ENCODE measurements at regions not wholly inside any gene's neighbourhood (a gene's known extent, or its start where the extent isn't known, plus 50 kb on each side); places are given as distances from the start of the nearest gene placed in this dataset.
"Not testable (repeated sequence)": the region's sequence is repeated elsewhere in the genome, so short reads cannot be mapped to it uniquely, and the experiment has no call there.

DNA sequence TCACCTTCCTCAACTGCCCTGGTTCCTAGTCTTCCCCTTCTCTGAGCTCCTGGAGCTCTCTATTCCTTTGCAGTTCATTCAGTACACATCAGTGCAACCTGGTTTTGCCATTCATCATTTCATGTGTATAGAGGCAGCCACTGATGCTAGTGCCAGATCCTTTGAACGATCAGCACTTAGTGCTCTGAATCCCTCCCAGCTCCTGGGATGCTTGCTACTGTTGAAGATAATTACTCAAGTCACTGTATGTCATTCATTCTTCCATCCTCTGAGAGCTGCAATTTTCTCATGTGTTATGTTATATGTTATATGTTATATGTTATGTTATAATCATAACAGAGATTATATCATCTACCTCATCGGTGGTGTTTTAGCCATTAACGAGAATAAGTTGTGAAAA, 98.5 kb upstream of the UXS1 start:
- DNase-seq (ENCODE audit: low read depth in 2 of 2) = no peak

DNA sequence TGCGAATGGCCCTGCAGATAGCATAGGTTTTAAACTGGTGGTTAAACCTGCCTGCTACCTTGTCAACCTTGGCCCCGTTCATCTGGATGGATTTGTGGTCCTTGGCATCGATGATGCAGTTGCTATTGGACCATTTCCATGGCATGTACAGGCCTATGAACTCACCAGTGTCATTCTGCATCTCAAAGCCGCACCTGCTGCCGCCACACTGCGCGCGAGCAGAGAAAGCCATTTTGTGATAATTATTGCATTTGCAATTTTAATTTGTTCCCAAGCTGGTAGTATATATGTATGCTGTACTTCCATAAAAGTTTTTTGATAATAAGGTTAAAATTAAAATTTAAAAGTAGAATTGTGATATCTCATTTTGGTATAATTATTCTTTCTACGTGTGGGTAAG, 94.8 kb upstream of the UXS1 start:
- DNase-seq (ENCODE audit: low read depth in 2 of 2) = no peak

GRCh38 chr2:106285237-106285829, 91.2 kb upstream of the UXS1 start:
- DNase-seq (ENCODE audit: low read depth in 2 of 2) = no peak

- no peak for DNase-seq (ENCODE audit: low read depth in 2 of 2)
Observed at GRCh38 chr2:106284691-106285202, 90.6 kb upstream of the UXS1 start.

DNA sequence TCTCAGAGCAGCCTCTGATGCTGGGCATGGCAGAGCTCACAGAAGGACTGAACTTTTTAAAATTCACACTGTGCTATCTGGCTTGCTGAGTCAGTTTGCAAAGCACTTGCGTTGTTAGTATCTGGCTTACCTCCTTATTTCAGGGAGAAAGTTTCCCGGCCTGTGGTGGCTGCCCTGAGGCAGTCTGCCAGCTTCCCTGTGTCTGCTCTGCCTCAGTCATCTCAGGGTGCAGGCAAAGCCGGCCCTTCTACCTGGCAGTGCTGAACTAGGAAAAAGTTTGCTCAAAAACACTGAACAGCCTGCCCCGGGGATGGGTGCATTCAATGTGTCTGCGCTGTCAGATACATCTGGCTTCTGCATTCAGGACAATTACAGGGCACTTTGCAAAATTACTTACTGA, 90.2 kb upstream of the UXS1 start:
- DNase-seq (ENCODE audit: low read depth in 2 of 2) = no peak

DNA sequence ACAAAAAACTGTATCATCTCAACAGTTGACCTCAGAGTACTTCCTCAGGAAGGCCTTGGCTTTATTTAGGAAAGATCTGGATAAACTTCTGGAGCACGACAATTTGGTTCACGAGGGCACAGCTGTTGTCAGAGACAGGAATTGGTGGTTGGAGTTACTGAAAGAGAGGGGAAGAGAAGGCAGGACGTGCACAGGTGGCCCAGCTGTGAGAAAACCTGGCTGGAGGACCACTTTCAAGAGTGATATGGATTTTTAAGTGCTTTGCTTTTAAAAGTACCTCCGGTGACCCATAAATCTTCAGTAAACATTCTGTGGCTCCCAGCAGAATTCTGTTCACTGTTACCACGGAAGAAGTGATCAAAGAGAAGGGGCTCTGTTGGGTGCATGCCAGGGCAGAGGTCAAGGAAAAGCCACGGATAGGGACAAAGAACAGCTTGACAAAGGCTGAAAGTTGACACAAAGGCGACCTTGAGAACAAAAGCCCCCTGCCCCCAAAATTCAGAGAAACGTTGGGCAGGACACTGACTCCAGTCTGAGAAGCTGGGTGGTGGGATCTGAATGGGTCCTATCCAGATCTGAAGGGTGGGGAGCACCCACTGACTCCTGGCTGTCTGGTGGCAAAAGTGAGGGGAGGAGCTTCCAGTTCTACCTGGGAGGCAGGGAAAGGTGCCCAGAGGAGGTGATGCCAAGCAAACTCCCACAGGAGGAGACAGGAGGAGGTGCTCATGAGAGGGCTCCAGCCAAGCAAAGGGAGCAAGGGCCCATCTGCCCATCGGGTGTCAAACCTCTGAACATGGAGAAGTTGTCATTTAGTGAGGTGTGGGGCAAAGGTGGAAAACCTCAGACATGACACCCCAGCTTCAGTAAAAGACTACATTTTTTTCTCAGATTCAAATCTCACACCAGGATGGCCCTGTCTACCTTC, 89.4 kb upstream of the UXS1 start:
- not testable (repeated sequence) for DNase-seq (ENCODE audit: low read depth in 2 of 2)

- no peak for DNase-seq (ENCODE audit: low read depth in 2 of 2)
Observed at GRCh38 chr2:106282462-106283170, 88.5 kb upstream of the UXS1 start.

GRCh38 chr2:106281907-106282430, 87.9 kb upstream of the UXS1 start:
- DNase-seq (ENCODE audit: low read depth in 2 of 2) = not testable (repeated sequence)

DNA sequence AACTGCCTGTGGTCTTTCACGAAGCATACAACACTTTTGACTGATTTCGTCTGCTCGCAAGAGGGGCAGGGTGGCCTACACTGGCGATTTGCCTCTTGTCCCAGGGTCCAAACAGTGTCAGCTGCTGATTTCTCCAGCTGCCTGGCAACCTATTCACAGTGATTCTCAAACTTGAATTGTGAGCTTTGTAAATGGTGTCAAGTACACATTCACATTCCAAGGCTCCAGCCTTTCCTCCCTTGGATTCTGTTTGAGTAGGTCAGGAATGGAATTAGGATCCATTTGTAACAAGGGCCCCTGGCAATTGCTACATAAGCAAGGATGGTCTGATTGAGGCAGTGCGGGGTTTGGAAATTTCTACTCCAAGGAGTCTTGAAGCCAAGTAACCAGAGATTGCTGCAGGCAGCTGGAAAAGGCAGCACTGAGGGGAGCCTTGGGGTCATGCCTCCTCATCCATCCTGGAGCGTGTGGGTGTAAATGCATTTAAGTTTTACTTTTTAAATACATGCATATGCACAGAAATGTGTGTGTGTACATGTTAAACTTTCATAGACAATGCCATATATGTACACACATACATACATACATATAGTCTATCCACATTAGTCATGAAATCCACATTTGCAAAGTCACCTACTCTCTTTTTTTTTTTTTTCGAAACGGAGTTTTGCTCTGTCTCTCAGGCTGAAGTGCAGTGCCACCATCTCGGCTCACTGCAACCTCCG, 86.8 kb upstream of the UXS1 start:
- DNase-seq (ENCODE audit: low read depth in 2 of 2) = no peak

- no peak for DNase-seq (ENCODE audit: low read depth in 2 of 2)
Observed at GRCh38 chr2:106280224-106280623, 86.1 kb upstream of the UXS1 start.

DNA sequence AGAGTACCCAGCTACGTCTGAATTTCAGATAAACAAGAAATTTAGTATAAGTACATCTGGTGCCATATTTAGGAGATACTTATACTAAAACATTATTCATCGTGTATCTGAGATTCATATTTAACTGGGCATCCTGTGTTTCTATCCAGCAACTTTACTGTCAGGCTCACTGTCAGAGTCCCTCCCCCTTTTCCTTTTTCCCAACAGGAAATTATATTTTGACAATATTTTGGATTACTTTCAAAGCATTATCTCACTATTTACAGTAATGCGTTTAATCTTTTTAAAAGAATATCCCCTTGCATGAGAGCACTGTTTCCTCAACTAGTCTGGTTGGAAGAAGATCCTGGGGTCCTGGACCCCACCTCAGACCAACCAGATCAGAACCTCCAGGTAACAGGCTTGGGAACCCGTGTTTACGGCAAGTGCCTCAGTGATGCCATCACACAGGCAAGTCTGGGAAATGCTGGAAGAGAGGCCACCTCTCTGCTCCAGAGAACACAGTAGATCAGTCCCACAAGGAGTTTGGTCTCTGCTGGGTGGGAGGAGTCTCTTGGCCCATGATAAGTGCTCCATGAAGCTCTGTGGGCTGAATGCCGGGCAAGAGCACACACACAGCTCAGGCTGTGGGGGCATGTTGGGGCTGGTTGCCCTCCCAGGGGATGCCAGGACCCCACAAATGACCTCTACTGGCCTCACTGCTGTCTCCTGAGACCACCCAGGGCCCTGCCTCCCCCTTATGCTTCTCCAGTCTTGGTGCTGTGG, 84.2 kb upstream of the UXS1 start:
- no peak for DNase-seq (ENCODE audit: low read depth in 2 of 2)

GRCh38 chr2:106277426-106277825, 83.3 kb upstream of the UXS1 start:
- no peak for DNase-seq (ENCODE audit: low read depth in 2 of 2)

DNA sequence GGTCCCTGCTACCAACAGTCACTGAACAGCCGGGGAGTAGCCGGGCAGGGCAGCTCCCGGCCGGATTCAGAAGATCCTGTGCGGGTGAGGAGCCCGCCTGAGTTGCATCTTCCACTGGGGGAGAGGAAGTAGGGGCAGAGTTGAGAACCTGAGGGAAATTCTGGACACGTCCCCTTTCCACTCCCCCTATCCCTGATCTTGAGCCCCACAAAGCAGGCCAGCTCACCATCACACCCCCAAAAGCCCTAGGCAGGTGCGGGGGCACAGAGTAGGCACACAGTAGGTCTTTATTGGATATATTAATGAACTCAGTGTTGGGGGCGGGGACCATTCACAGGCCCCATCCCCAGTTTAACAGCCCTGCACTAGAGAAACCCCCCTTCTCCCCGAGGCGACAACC, 81.9 kb upstream of the UXS1 start:
- no peak for DNase-seq (ENCODE audit: low read depth in 2 of 2)

GRCh38 chr2:106274668-106275067, 80.6 kb upstream of the UXS1 start:
- DNase-seq (ENCODE audit: low read depth in 2 of 2) = no peak

DNA sequence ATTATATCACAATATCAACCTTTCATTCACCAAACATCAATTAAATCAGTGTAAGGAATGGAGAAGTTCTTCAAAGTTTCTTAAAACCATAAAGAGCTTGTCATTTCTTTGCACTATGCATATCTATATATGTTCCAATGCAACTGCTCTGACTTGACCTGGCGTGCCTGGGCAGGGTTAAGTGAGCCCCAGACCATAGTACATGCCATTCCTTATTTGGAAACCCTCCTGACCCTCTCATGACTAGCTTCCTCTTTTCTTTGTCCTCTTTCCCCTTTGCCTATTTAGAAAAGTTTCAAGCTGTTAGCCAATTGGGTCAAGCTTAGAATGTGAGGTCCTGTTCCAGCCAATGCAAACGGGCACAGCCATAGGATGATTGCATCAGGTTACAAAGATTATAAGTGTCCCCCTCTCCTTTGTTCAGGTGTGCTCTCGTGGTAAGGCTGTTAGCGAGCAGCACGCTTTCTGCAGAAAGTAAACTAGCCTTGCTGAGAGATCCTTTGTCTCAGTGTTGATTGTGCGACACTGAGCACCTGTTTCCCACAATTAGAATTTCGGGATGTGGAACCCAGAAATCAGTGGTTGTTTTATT, 78.2 kb upstream of the UXS1 start:
- no peak for DNase-seq (ENCODE audit: low read depth in 2 of 2)

DNA sequence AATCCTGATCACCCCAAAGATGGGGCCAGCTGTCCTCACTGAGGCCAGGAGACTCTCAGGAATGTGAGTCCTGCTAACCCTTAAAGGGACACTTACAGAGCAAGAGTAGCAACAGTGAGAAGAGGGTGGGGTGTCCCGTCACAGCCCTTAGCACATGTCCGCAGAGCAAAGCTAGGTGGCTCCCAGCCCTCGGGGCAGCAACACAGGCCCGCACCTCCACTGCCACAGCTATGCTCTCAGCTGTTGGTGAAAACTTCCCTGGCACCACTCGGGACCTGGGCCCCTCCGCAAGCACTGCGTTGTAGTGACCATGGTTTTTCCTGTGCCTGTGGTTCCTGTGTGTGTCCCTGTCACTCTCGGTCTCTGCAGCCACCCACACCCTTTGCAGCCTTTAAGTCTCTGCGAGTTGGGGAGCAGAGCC, 76.4 kb upstream of the UXS1 start:
- DNase-seq (ENCODE audit: low read depth in 2 of 2) = no peak

GRCh38 chr2:106269591-106270291, 75.6 kb upstream of the UXS1 start:
- peak in 1 of 2 experiments; percentile 8 for DNase-seq (ENCODE audit: low read depth in 2 of 2)

- DNase-seq (ENCODE audit: low read depth in 2 of 2) = no peak
Observed at GRCh38 chr2:106267997-106268396, 73.9 kb upstream of the UXS1 start.

DNA sequence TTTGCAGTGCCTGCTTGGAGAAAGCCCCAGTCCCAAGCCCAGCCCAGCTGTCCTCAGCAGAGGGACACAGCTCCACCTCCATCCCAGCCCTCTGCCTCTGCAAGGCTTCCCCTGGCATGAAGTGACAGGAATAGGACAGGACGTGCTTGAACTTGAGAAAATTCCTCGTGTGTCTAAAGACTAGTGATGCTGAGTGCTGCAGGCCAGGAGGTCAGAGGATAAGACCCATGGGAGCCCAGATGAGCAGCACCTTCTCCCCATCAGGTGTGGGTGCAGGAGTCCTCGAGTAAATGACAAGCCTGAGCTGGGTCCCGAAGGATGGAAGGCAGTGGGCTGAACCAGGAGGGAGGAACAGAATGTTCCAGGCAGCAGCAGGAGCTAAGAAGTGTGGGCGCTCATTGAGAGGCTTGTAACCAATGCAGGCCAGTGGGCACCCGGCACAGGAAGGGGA, 67.8 kb upstream of the UXS1 start:
- DNase-seq (ENCODE audit: low read depth in 2 of 2) = no peak

- not testable (repeated sequence) for DNase-seq (ENCODE audit: low read depth in 2 of 2)
Observed at GRCh38 chr2:106258859-106259258, 64.8 kb upstream of the UXS1 start.

All from stimulated activated CD4-positive, alpha-beta T cell treated with anti-CD3 and anti-CD28 coated beads, Interleukin-12 subunit alpha, Interleukin-12 subunit beta, amount 100 ng/mL, for 24 hours (primary cell).